H9 (cell line): ENCODE measurements at regions not wholly inside any gene's neighbourhood (a gene's known extent, or its start where the extent isn't known, plus 50 kb on each side); places are given as distances from the start of the nearest gene placed in this dataset.

Experiments used
- DNase-seq: peaks from one replicate; pipeline ENCODE4 v3.0.0-alpha.2; 2017
- H2AFZ ChIP-seq: one replicate; pipeline ENCODE4 v1.6.1; 2013; ENCODE audit warnings: mild to moderate bottlenecking, low read length, control low read depth, moderate library complexity
- H2AK5ac ChIP-seq: 2 replicates; pipeline ENCODE4 v1.6.1; 2013; ENCODE audit warnings: low read length, control low read depth, mixed read lengths; ENCODE audit not compliant: insufficient read length
- H2BK120ac ChIP-seq: one replicate; pipeline ENCODE4 v1.6.1; 2013; ENCODE audit warnings: low read depth, mild to moderate bottlenecking, low read length, control low read depth, inconsistent platforms; ENCODE audit not compliant: poor library complexity, severe bottlenecking
- H2BK12ac ChIP-seq: 2 replicates; pipeline ENCODE4 v1.6.1; 2013; ENCODE audit warnings: low read length, control low read depth, mixed read lengths, low read depth; ENCODE audit not compliant: insufficient read length
- H2BK15ac ChIP-seq: 2 replicates; pipeline ENCODE4 v1.6.1; 2013; ENCODE audit warnings: low read depth, low read length, control low read depth
- H2BK20ac ChIP-seq: one replicate; pipeline ENCODE4 v1.6.1; 2013; ENCODE audit warnings: low read depth, mild to moderate bottlenecking, low read length, control low read depth, inconsistent platforms; ENCODE audit not compliant: poor library complexity, severe bottlenecking
- H2BK5ac ChIP-seq: 2 replicates; pipeline ENCODE4 v1.6.1; 2013; ENCODE audit warnings: low read length, control low read depth, mixed read lengths; ENCODE audit not compliant: insufficient read length
- H3K14ac ChIP-seq: 2 replicates; pipeline ENCODE4 v1.6.1; 2013; ENCODE audit warnings: low read length, control low read depth; ENCODE audit not compliant: insufficient read depth
- H3K18ac ChIP-seq: 2 replicates; pipeline ENCODE4 v1.6.1; 2013; ENCODE audit warnings: low read depth, mild to moderate bottlenecking, mixed read lengths, low read length, control low read depth; ENCODE audit not compliant: insufficient read length
- H3K23ac ChIP-seq: 2 replicates; pipeline ENCODE4 v1.6.1; 2013; ENCODE audit warnings: low read length, control low read depth, mixed read lengths, low read depth; ENCODE audit not compliant: insufficient read length
- H3K23me2 ChIP-seq: 2 replicates; pipeline ENCODE4 v1.6.1; 2013; ENCODE audit warnings: low read depth, mild to moderate bottlenecking, mixed read lengths, low read length, control low read depth; ENCODE audit not compliant: insufficient read length, poor library complexity, severe bottlenecking
- H3K27ac ChIP-seq: 2 replicates; pipeline ENCODE4 v1.5.1; 2013; ENCODE audit warnings: low read length, control low read depth, mixed read lengths, low read depth; ENCODE audit not compliant: insufficient read length
- H3K27me3 ChIP-seq: 2 replicates; pipeline ENCODE4 v1.6.1; 2013; ENCODE audit warnings: low read length, control low read depth, inconsistent platforms; ENCODE audit not compliant: insufficient read depth
- H3K4ac ChIP-seq: 2 replicates; pipeline ENCODE4 v1.6.1; 2013; ENCODE audit warnings: low read depth, mild to moderate bottlenecking, control low read depth, inconsistent platforms, low read length, moderate library complexity
- H3K4me1 ChIP-seq: 2 replicates; pipeline ENCODE4 v1.6.1; 2013; ENCODE audit warnings: low read length, control low read depth, inconsistent platforms; ENCODE audit not compliant: insufficient read depth
- H3K4me2 ChIP-seq: 2 replicates; pipeline ENCODE4 v1.6.1; 2013; ENCODE audit warnings: low read length, control low read depth, mixed read lengths; ENCODE audit not compliant: insufficient read length, insufficient read depth
- H3K56ac ChIP-seq: 2 replicates; pipeline ENCODE4 v1.6.1; 2013; ENCODE audit warnings: low read depth, mild to moderate bottlenecking, mixed read lengths, low read length, control low read depth; ENCODE audit not compliant: insufficient read length
- H3K79me1 ChIP-seq: 2 replicates; pipeline ENCODE4 v1.6.1; 2013; ENCODE audit warnings: low read depth, mild to moderate bottlenecking, moderate library complexity, low read length, control low read depth, inconsistent platforms; ENCODE audit not compliant: insufficient read depth, poor library complexity, severe bottlenecking
- H3K79me2 ChIP-seq: 2 replicates; pipeline ENCODE4 v1.6.1; 2013; ENCODE audit warnings: low read length, control low read depth, inconsistent platforms; ENCODE audit not compliant: insufficient read depth
- H3K9ac ChIP-seq: 2 replicates; pipeline ENCODE4 v1.6.1; 2013; ENCODE audit warnings: low read length, control low read depth, mixed read lengths; ENCODE audit not compliant: insufficient read length; ENCODE audit errors: extremely low read depth
- H3K9me3 ChIP-seq: one replicate; pipeline ENCODE4 v1.6.1; 2013; ENCODE audit warnings: low read depth, low read length, inconsistent platforms; ENCODE audit not compliant: control insufficient read depth
- H3T11ph ChIP-seq: one replicate; pipeline ENCODE4 v1.6.1; 2013; ENCODE audit warnings: mild to moderate bottlenecking, low read length, control low read depth, inconsistent platforms
- H4K20me1 ChIP-seq: one replicate; pipeline ENCODE4 v1.6.1; 2013; ENCODE audit not compliant: control insufficient read depth, insufficient read length, insufficient read depth
- H4K5ac ChIP-seq: 2 replicates; pipeline ENCODE4 v1.6.1; 2013; ENCODE audit warnings: low read depth, mild to moderate bottlenecking, mixed read lengths, low read length, control low read depth; ENCODE audit not compliant: insufficient read length
- H4K8ac ChIP-seq: replicated peaks from 2 replicates; pipeline ENCODE4 v1.6.1; 2013; ENCODE audit warnings: low read length, control low read depth, mixed read lengths, low read depth; ENCODE audit not compliant: insufficient read length
- H4K91ac ChIP-seq: 2 replicates; pipeline ENCODE4 v1.6.1; 2013; ENCODE audit warnings: low read depth, mild to moderate bottlenecking, moderate library complexity, mixed read lengths, low read length, control low read depth; ENCODE audit not compliant: insufficient read length
- H3K27ac Mint-ChIP-seq, 3 experiments: 2 replicates in 2 of 3; 3 replicates in 1 of 3; pipeline ENCODE4 v1.8.0; 2020 to 2021; ENCODE audit warnings: mixed read lengths in 3 of 3, mild to moderate bottlenecking in 1 of 3, moderate library complexity in 1 of 3
- H3K27me3 Mint-ChIP-seq: 2 replicates; pipeline ENCODE4 v1.8.0; 2021; ENCODE audit warnings: low read depth, mild to moderate bottlenecking, moderate library complexity, mixed read lengths
- H3K36me3 Mint-ChIP-seq, 3 experiments: 2 replicates in 2 of 3; 3 replicates in 1 of 3; pipeline ENCODE4 v1.8.0; 2020 to 2021; ENCODE audit warnings: low read depth in 3 of 3, mixed read lengths in 3 of 3; ENCODE audit not compliant: insufficient read depth in 1 of 3
- H3K4me1 Mint-ChIP-seq, 2 experiments: 2 replicates each; pipeline ENCODE4 v1.8.0; 2020; ENCODE audit warnings: mixed read lengths in 2 of 2
- H3K4me3 Mint-ChIP-seq, 2 experiments: 2 replicates in 1 of 2; 3 replicates in 1 of 2; pipeline ENCODE4 v1.8.0; 2020 to 2021; ENCODE audit warnings: mild to moderate bottlenecking in 2 of 2, mixed read lengths in 2 of 2, moderate library complexity in 1 of 2
- H3K9me3 Mint-ChIP-seq, 2 experiments: 2 replicates in 1 of 2; 3 replicates in 1 of 2; pipeline ENCODE4 v1.8.0; 2020; ENCODE audit warnings: mild to moderate bottlenecking in 2 of 2, mixed read lengths in 2 of 2, moderate library complexity in 1 of 2
- CTCF ChIP-seq: fragments of 200-600 bp; sonication (generic); conservative IDR thresholded peaks from 3 replicates; pipeline ENCODE4 v1.8.0; 2021; ENCODE audit warnings: antibody characterized with exemption, mild to moderate bottlenecking
- WGBS: extraction: QIAGEN DNeasy Blood & Tissue Kit; methylation state at CpG from one replicate; pipeline ENCODE4 v1.1.7; 2013; ENCODE audit warnings: missing lambda C conversion rate, low lambda C conversion rate, mixed read lengths; ENCODE audit not compliant: insufficient read length; ENCODE audit errors: extremely low coverage; 5-methylcytosine and 5-hydroxymethylcytosine counted together

GRCh38 chr22:34344702-34345101 is 424.4 kb upstream of the LARGE1 start:
- H4K5ac ChIP-seq: no peak overlapping the region
- H4K8ac ChIP-seq: no peak overlapping the region
- H2BK15ac ChIP-seq: no peak overlapping the region
- no peak overlapping the region for H2BK120ac ChIP-seq
- no peaks in the 10 kb centered on the region for H3K36me3 Mint-ChIP-seq
- H3K23ac ChIP-seq: no peak overlapping the region
- H3T11ph ChIP-seq: no peak overlapping the region
- H2AK5ac ChIP-seq: no peak overlapping the region
- no peaks in the 10 kb centered on the region for H3K23me2 ChIP-seq
- no peaks in the 10 kb centered on the region for H3K79me2 ChIP-seq
- no peak overlapping the region for H2BK12ac ChIP-seq
- H3K79me1 ChIP-seq: no peaks in the 10 kb centered on the region
- H3K27me3 Mint-ChIP-seq: peaks cover 16% of the 10 kb centered on the region
- no peaks in the 10 kb centered on the region for H3K9me3 ChIP-seq
- H3K9ac ChIP-seq: no peak overlapping the region
- TF ChIP-seq CTCF: no peak; the same call in 2 of the 3 replicates
- H4K91ac ChIP-seq: no peak overlapping the region
- H3K27ac ChIP-seq: no peak overlapping the region
- H3K4me2 ChIP-seq: no peak overlapping the region
- no peak overlapping the region for H3K56ac ChIP-seq
- H3K9me3 Mint-ChIP-seq: no peaks in the 10 kb centered on the region; a peak in 1 of 5 replicates
- H2BK5ac ChIP-seq: no peak overlapping the region
- no peak for DNase-seq
- no peaks in the 10 kb centered on the region for H3K4me1 ChIP-seq
- H3K4ac ChIP-seq: no peak overlapping the region
- no peak overlapping the region for H3K27ac Mint-ChIP-seq
- no peak overlapping the region for H2AFZ ChIP-seq
- no peaks in the 10 kb centered on the region for H4K20me1 ChIP-seq
- no peak overlapping the region for H3K4me3 Mint-ChIP-seq
- no peak overlapping the region for H2BK20ac ChIP-seq
- peaks cover 3 to 4% of the 10 kb centered on the region in 2 experiments; a peak in 2 of 4 replicates for H3K4me1 Mint-ChIP-seq
- no peak overlapping the region for H3K14ac ChIP-seq
- H3K27me3 ChIP-seq: no peaks in the 10 kb centered on the region
- no CpG with 5 or more reads among the region's 1 CpG for WGBS
- H3K18ac ChIP-seq: no peak overlapping the region
